SKM-1 treated with dmso at 0.1 percent for 144 hours (cell line): ENCODE measurements at regions not wholly inside any gene's neighbourhood (a gene's known extent, or its start where the extent isn't known, plus 50 kb on each side); places are given as distances from the start of the nearest gene placed in this dataset.

Experiments used
- DNase-seq: peaks from one replicate; lab custom pipeline; 2025; ENCODE audit not compliant: unreplicated experiment; lab: John Stamatoyannopoulos, UW

DNA sequence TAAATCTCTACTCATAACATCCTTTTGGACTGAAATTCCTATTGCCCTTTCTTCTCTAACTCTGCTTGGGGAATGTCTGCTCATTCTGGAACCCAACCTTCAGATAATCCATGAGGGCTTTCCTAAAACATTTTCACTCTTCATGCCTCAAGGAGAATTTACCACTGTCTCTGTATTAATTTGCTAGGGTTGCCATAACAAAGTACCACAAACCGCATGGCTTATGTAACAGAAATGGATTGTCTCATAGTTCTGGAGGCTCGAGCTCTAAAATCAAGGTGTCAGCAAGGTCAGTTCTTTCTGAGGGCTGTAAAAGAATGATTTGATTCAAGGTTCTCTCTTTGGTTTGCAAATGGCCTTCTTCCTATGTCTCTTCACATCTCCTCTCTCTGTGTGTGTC lies 209.7 kb downstream of the LACC1 start:
- DNase-seq: no peak

DNA sequence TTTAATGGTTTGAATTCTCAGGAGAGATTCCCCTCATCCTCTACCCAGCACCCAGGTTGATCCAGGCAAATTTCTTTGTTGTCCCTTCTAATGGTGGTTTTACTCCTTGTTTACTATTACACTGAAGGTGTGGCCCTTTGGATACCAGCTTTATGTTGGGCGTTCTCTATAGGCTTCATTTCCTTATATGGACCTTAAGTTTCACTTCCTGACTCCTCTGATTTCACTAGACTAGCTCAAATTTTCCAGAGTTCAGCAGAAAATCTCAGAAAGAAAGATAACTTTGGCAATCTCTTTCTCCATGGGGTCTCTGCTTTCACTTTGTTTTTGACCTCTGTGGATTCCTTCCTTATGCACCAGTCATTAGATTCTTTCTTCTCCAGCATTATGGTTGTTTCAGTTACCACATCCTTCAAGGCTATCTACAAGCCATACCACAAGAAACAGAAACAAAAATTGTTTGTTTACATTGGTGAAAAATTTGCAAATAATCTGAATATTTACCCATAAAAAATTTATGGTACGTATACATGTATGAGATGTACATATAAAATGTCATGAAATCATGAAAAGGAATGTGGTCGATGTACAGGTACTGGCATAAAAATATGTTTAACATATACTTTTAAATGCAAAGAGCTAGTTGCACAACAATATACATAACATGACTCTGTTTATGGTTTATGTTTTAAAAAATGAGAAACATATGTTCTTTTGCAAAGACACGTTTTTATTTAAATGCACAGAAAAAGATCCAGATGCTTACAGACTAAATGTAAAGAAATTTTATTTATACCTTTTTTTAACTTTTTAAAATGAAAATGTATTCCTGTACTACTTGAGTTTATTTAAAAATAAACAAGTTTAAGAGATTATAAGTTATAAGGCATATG lies 212.6 kb downstream of the LACC1 start:
- DNase-seq: no peak

DNA sequence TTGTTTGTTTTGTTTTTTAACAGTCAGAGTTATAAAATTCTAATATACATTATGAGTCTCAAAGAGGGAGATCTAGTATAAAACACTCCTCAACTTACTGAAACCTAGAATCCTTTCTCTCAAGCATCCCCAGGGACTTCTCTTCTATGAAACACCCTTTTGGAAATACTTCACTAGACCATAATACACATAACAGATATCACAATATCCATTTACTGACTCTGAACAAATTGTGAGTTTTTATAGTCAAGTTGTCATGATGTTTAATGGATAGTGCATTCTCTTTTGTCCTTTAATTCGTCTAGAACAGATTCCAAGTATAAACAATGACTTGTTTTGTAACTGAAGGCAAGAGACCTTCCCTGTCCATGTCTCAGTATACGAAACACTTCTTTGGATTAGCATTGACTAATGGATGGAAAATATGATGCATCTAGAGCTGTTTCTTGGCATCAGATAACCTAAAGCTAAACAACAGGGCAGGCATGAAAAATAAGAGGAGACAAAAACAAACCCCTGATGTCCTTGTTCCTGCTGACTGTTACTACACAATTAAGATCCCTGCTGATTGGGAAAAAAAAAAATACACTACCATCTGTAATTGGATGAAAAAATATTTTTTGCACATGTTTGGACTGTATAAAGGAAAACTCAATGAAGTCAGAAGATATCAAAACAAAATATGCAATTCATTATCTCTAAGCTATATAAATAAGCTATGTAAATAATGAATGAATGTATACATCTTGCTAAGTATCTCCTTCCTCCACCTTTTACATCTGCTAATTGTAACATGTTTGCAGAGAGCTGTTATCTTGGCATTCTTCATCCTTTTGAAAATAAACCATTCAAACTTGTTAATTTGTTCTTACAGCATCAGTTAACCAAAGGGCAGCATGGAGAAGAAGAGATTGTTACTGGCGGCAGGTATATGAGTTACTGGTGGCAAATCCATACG lies 214.2 kb downstream of the LACC1 start:
- DNase-seq: no peak

DNA sequence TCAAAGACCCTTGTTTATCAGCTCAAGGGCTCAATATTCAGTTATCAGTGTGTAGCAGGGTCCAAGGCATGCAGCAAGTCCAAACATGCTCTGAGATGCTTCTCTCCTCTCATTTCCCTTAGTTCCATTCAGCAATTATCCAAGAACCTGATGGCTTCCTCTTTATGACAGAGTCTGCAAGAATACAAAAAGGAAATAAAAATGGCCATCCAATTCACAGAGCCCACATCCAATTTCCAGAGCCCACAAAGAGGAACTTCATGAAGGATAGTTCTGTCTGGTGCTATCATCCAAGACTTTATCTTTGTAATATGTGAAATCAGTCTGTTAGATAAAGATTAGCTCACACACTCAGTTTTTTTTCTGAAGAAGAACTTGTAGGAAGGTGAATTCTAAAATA lies 217.2 kb downstream of the LACC1 start:
- peak; percentile 23 for DNase-seq

DNA sequence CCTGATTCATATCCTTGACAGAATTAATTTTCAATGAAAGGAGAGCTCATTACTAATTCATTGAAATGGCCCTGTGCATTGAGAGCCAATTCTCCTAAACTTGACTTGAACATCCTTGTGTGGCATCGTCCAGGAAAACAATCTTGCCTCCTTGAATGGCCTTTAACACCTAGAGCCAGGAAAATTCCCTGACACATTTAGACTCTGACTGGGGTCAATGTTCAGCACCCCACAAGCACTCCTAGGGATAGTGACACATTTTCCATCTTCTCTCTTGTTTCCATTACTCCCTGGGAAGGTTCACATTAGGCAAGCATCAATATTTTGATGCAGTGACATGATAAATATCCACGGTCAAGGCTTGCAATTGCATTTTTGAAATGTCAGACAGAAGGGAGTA lies 218.9 kb downstream of the LACC1 start:
- DNase-seq: no peak

DNA sequence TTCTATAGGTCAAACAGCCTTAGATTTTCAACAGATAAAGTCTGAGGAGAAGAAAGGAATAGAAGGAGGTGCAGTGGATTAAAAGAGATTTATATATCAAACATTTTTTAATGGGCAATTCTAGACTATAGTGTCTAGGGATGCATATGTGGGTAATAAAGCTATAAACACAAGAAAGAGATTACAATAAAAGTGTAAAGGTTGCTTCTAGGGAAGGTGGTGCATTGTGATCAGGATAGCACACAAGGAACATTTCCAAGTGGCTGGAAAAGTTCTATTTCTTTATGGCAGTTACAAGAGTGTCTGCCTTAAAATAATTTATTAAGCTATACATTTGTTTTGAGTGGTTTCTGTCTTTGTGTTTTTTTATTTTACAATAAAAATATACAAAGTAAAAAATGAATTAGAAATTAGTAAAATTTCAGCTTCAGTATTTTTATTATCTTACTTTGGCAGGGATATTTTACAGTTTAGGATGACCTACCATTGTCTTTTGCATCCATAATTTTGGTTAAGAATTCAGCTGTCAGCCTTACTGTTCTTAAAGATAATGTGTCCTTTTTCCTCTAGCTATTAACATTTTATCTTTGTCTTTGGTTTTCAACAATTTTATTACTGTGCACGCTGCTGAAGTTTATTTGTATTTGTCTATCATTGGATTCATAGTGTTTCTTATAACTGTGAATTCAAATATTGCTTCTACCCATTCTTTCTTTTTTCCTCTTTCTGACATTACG lies 221.8 kb downstream of the LACC1 start:
- no peak for DNase-seq

DNA sequence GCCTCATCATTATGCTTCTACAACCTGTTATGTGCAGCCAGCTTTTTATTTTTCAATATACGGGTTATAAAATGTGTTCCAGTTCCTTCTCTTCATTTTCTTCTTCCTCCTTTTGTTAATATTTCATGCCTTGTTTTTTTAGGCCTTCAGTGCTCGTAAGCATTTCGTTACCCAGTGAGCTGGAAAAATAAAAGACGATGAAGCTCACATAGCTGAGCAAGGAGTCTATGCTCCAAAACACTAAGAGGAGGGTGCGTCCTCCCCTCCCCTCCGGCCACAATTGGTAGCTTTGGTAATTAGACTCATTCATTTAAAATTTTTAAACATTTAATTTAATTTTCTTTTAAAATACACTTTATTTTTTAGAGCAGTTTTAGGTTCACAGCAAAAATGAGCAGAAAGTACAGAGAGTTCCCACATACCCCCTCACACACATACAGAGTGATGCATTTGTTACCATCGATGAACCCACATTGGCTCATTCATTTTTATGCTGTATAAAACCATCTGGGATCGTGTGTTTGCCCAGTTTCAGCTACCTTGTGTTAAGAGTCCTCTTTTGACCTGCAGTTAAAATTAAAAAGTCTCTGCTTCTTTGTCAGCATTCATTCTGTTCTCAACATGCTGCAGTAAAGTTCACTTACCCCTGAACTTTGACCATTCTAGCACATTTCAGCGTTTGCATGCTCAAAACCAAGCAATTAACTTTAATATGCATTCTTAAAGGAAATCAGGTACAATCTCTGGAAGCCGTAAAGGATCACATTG lies 223.9 kb downstream of the LACC1 start:
- no peak for DNase-seq

DNA sequence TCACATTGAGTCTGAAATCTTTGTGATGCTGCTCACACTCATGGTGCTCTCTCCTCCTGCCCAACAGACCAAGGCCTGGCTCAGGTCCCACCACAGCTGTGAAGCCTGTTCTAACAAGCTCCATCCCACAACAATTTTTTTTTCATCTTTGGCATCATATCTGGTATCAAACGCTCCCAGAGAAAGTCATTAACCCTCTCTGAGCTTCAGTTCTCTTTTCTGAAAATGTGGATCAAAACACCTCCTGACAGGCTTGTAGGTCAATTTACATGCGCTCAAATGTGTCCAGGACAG lies 224.4 kb downstream of the LACC1 start:
- DNase-seq: no peak

DNA sequence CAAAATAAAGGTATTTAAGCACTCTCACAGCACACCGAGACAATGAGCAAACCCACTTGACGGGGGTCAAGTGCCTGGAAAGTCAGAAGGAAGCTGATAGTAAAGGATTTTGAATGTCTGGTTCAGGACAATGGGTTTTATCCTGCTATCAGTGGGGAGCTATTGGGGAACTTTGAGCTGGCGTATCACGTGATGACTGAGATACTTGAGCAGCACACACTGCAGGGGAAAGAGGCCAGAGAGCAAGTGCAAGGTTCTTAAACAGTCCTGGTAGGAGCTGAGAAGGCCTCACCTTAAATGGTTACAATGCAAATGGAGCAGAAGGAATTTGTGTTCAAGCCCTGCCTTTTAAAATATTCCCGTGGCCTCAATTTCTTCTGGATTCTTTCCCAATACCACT lies 225.3 kb downstream of the LACC1 start:
- no peak for DNase-seq

DNA sequence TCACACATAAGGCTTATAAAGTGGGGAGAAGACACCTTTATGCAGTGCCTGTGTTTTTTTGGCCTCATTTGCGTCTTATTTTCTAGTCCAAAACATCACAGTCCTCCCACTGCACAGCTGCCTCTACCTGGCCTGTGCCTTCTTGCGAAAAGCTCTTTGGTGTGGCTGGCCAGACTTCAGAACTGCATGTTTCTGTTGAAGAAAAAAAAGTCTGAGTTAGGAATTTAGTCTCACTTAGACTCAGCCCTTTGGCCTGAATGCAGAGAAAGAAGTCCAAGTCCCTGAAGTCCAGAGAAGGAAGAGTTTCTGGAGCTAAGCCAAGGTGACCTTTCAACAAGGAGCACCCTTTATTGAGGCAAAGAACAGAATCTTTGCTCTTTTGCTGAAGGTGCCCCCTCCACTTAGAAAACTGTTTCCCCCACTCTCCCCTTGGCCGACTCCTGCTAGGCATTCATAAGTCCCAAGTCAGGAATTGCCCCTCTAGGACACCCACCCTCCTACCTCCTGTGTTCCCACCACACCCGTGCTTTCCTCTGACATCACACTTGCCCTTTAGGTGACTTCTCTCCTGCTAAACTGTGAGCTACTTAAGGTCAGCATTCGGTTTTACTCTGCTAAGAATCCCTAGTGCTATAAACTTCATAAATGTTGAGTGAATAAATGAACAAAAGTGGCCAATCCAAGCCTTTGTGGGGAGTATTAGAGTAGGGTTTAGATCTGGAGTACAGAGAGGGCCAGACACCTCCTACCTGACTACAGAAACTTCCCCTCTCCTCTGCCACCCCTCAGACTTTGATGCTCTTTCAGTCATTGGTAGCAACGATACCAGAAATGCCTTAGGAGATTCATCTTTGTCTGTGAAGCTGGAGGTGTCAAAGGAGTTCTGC lies 226.8 kb downstream of the LACC1 start:
- no peak for DNase-seq

DNA sequence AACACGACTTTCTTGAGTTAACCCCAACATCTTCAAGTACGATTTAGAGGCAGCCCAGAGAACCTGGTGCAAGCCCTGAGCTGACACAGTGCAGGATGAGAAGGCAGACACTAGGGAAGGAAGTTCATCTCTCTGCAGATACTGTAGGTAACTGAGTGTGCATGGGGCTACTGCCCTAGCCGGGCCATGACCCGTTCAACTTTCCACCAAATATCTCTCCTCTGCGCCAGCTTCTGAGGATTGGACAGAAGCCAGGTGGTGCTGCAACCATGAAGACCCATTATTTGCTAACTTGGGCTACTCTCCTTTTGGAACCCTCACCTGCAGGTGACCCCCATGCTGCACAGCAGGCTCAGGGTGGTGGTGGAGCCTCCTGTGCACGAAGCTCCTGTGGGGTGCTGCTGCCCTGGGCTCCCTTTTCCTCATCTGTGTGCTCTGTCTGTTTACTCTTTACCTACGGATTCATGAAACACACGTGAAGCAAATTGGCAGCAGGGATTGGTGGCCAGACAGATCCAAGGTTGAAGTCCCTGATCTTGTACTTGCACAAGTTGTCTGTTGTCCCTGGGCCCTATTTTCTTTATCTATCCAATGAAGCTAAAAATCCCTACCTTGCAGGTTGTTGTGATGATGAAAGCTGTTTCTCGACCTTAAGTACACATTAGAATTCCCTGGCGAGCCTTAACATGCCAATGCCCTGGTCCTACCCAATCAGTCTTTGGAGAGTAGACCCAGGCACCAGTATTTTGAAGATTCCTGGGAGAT lies 227.8 kb downstream of the LACC1 start:
- no peak for DNase-seq

DNA sequence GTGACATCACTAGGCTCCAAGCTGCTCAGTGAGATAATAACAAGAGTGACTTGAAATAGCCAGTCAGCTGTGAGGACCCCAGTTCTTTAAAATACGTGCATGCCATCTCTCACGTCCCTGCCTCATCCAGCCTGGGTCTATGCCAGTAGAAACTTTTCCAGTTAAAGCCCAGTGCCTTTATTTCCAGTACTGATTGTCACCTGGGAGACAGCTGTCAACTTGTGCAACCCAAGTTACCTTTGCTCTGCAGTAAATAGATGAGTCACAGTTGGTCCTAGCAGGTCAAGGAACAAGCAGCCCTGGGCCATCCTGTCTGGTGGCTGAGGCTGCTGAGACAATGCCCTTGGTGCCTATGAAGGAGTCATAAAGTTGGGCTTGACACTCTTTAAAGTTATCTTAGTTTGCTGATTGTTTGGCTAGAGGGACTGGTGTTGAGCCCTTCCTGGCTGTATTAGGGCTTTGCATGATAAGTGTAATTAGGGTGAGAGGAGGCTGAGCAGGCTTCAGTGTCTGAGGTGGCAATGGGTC lies 228.7 kb downstream of the LACC1 start:
- no peak for DNase-seq

DNA sequence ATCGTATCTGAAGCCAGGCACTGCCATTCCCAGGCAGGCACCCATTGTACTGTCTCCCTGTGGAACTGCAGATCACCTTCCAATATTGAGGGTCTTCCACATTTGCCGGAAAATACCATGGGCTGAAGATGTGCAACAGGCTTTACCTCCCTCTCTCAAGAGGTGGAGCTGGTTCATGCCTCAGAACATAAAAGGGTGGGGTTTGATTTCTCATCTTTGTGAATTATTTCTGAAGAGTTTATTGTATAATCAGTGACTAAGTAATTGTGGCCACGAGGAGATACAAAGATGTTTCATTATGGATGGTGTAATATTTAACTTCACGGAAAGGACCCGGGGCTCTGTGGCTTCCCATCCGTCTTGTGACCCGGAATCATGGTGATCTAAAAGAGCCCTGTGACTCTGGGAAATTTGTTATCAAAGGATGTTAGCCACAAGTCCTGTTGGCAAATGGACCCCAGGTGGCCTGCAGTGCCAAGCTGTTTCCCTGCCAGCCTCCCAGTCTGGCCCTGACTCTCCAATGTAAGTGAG lies 230.5 kb downstream of the LACC1 start:
- DNase-seq: no peak

DNA sequence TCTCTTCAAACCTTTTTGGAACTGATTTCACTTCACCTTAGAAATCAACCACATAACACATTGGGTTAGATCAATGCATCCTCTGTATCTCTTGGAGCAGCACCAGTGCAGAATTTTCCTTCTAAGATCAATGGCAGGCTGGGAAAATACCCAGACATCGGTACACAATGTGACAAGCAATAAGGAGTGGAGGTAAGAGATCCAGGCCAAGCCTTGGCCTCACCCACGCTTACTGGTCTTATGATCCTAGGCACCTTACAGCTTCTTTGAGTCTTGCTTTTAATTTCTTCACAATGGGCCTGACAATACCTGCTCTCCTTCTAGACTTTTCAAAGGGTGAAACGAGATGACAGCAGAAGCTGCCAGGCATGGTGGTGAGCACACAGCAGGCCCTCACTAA lies 232.0 kb downstream of the LACC1 start:
- no peak for DNase-seq

DNA sequence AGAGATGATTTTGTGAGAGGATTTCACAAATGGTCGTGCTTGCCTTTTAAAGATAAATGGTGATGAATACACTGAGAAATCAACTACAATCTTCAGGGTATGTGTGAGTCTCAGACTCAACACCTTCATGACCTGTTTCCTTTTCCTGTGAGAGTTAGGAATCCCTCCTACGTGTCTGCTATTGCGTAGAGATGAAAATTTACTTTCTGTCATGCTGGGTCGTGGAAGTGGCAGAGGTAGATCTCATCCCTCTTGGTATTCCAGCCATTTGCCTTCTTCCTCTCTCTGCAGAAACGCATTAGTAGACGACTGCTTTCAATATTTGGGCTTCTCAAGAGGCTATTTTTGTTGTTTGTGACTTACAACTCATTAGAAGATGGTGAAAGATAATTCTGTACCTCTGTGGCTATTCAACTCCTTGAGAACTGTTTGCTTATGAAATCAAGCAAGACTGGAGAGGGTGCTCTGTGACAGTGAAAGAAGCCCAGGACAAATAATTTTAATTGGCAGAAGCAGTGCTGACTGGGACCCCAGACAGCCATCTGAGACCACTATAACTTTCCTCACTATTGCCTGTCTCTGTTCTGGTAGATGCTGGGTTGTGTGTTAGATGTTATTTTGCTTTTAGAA lies 233.1 kb downstream of the LACC1 start:
- no peak for DNase-seq

DNA sequence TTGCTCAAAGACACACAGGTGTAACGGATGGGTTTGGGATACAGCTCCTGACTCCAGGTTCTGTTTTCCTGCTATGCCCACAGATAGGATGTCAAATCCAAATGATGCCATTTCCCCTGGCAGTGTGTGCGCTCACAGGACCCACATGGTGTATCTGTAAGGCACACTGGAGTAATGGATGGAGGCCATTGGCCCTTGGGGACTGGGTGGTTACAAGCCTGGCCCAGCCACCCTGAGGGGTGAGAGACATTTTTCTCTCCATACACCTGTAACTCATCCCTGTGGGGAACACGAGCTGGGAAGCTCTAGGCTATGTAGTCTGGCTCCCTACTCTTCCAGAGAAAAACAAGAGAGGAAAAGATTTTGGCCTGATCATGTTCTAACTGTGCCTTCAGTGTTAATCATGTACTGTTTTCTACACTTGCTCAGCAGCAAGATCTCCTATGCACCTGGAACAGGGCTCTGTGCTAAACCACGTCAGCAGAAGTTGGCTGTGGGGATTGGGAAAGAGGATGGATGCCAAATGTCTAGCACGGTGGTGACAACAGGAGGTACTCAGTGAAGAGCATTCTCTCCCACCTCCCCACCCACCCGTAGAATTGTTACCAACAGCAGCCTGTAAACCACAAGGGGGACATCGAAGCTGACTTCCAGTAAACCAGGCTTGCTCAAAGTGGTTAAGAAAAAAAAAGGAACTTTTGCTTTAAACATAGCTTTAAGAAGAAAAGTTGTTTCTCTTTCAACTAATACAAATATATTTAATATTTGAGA lies 237.0 kb downstream of the LACC1 start:
- no peak for DNase-seq

DNA sequence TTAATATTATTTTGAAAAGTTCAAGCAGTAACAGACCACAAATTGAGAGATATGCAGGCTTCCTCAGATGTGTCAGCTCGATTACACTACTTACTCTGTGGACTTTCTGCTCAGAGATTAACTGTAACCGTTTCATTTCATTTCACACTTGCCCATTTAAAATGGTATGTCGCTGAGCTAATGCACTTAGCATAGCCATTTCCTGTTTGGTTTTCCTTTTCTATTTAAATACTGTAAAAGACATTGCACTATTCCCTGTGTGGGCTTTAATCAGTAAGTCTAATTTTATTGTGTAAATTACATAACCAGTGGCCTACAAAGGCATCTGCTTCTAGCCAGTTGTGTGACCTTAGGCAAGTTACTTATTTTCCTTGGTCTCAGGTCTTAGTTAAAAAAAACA lies 237.6 kb downstream of the LACC1 start:
- DNase-seq: no peak
